ENCODE measurements at regions not wholly inside any gene's neighbourhood (a gene's known extent, or its start where the extent isn't known, plus 50 kb on each side); places are given as distances from the start of the nearest gene placed in this dataset.

- no peak for TF ChIP-seq CTCF (IDR thresholded peaks at IDR 0.05; ENCODE audit: low read depth, low read length)
- no peak for TF ChIP-seq EZH2phosphoT487 (IDR thresholded peaks at IDR 0.05; ENCODE audit: low read depth)
Observed at GRCh38 chr9:27755846-27756245, 182.6 kb upstream of the C9orf72 start.
